BJ (cell line): ENCODE measurements at regions not wholly inside any gene's neighbourhood (a gene's known extent, or its start where the extent isn't known, plus 50 kb on each side); places are given as distances from the start of the nearest gene placed in this dataset.

Experiments used
- CTCF ChIA-PET: fragments of 350-600 bp; formaldehyde crosslinking; extraction: SDS; loops from one replicate; lab custom pipeline; 2021; ENCODE audit warnings: antibody characterized with exemption, inconsistent platforms; lab: Yijun Ruan, JAX
- POLR2A ChIA-PET: fragments of 300-600 bp; sonication (Branson Sonifier 250); formaldehyde crosslinking; extraction: SDS; loops from one replicate; lab custom pipeline; 2021; ENCODE audit warnings: antibody characterized with exemption; lab: Charles Lee
- DNase-seq: peaks from one replicate; pipeline ENCODE4 v3.0.0-alpha.2; 2011; ENCODE audit warnings: low read depth
- H3K27me3 ChIP-seq: 2 replicates; pipeline ENCODE4 v1.6.0; 2011; ENCODE audit warnings: low read length; ENCODE audit not compliant: control insufficient read depth, insufficient read depth
- H3K36me3 ChIP-seq: 2 replicates; pipeline ENCODE4 v1.5.1; 2011; ENCODE audit warnings: low read length; ENCODE audit not compliant: control insufficient read depth, insufficient read depth
- H3K4me3 ChIP-seq: 2 replicates; pipeline ENCODE4 v1.5.1; 2011; ENCODE audit warnings: low read depth, mild to moderate bottlenecking, control low read depth, low read length
- CTCF ChIP-seq: IDR thresholded peaks from 2 replicates; pipeline ENCODE4 v1.5.1; 2011; ENCODE audit warnings: low read depth, mild to moderate bottlenecking, control low read depth, inconsistent platforms, low read length, moderate library complexity; ENCODE audit not compliant: insufficient read depth

- Histone ChIP-seq H3K4me3 (no peak overlapping the region), H3K27me3 (no peaks in the 10 kb centered on the region), H3K36me3 (no peaks in the 10 kb centered on the region)
- DNase-seq = no peak
- ChIA-PET CTCF (no interaction called here), POLR2A (interaction anchor here (0.7 kb wide), 1 partner anchor 777 kb away, joined by 3 read pairs; no protein-coding TSS in a partner anchor)
- TF ChIP-seq CTCF = no peak
These were observed 203.1 kb upstream of the PIK3R1 start for GRCh38 chr5:68012429-68012828.

GRCh38 chr5:68011801-68012200 is 203.8 kb upstream of the PIK3R1 start:
- POLR2A ChIA-PET = interaction anchor here (0.7 kb wide), 1 partner anchor 778 kb away, joined by 3 read pairs; no protein-coding TSS in a partner anchor
- Histone ChIP-seq H3K4me3 (no peak overlapping the region), H3K36me3 (no peaks in the 10 kb centered on the region), H3K27me3 (no peaks in the 10 kb centered on the region)
- TF ChIP-seq CTCF = no peak
- no peak for DNase-seq
- CTCF ChIA-PET = no interaction called here

- no peak for TF ChIP-seq CTCF
- no peak for DNase-seq
- ChIA-PET POLR2A (no interaction called here), CTCF (no interaction called here)
- Histone ChIP-seq H3K4me3 (no peak overlapping the region), H3K27me3 (no peaks in the 10 kb centered on the region), H3K36me3 (no peaks in the 10 kb centered on the region)
These were observed 204.2 kb upstream of the PIK3R1 start for GRCh38 chr5:68011259-68011760.

GRCh38 chr5:68010740-68011139 is 204.8 kb upstream of the PIK3R1 start:
- POLR2A ChIA-PET = no interaction called here
- H3K36me3 ChIP-seq = no peaks in the 10 kb centered on the region
- CTCF ChIA-PET = no interaction called here
- H3K27me3 ChIP-seq = no peaks in the 10 kb centered on the region
- DNase-seq = no peak
- H3K4me3 ChIP-seq = no peak overlapping the region
- TF ChIP-seq CTCF = no peak

- CTCF ChIA-PET = interaction anchor here (1.0 kb wide), 1 partner anchor 12 kb away, joined by 3 read pairs; no protein-coding TSS in a partner anchor
- no peak overlapping the region for H3K4me3 ChIP-seq
- POLR2A ChIA-PET = no interaction called here
- DNase-seq = no peak
- no peak for TF ChIP-seq CTCF
- no peaks in the 10 kb centered on the region for H3K36me3 ChIP-seq
- no peaks in the 10 kb centered on the region for H3K27me3 ChIP-seq
These were observed 208.1 kb upstream of the PIK3R1 start for GRCh38 chr5:68007451-68007850.
